GM19240 (cell line): ENCODE measurements at regions not wholly inside any gene's neighbourhood (a gene's known extent, or its start where the extent isn't known, plus 50 kb on each side); places are given as distances from the start of the nearest gene placed in this dataset.
A peak's percentile ranks its signal among the peaks of the same experiment; 100 is the strongest.

Source experiments
- DNase-seq: peaks from one replicate; pipeline ENCODE4 v3.0.0; 2011; ENCODE audit warnings: low spot score; ENCODE audit not compliant: insufficient read length

DNA sequence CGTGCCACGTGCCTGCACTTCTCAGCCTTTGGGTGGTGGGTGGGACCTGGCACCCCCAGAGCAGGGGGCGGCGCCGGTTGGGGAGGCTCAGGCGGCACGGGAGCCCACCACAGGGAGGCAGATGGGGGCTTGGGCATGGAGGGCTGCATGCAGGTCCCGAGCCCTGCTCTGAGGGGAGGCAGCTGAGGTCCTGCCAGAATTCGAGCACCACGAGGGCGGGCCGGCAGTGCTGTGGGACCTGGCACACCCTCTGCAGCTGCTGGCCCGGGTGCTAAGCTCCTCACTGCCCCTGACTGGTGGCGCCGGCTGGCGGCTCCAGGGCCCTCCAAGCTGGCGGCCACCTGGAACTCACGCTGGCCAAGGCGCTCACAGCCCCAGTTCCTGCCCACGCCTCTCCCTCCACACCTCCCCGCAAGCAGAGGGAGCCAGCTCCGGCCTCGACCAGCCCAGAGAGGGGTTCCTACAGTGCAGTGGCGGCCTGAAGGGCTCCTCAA lies 1176.8 kb upstream of the GYPC start:
- DNase-seq = no peak

GRCh38 chr2:125490308-125490707 lies 1165.7 kb upstream of the GYPC start:
- no peak for DNase-seq

- no peak for DNase-seq
These were observed 1164.3 kb upstream of the GYPC start for GRCh38 chr2:125491663-125492062.

DNA sequence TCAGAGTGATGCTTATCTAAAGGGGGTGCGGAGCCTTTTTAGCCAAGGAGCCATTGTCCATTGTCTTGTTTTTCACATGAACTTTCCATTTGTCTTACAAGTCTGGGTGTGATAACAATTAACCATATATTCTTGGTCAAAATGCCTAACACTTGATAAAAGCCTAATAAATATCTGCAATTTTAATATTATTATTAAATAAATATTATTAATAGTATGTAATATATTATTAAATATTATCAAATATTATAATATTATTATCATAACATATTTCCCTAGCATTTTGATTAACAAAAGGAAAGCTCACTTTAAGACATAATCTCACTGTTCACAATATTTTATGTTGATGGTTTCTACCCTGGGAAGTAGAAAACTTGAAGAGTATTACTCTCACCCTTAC lies 1143.6 kb upstream of the GYPC start:
- DNase-seq = no peak

GRCh38 chr2:125516496-125517109 lies 1139.4 kb upstream of the GYPC start:
- peak; percentile 1 for DNase-seq

DNA sequence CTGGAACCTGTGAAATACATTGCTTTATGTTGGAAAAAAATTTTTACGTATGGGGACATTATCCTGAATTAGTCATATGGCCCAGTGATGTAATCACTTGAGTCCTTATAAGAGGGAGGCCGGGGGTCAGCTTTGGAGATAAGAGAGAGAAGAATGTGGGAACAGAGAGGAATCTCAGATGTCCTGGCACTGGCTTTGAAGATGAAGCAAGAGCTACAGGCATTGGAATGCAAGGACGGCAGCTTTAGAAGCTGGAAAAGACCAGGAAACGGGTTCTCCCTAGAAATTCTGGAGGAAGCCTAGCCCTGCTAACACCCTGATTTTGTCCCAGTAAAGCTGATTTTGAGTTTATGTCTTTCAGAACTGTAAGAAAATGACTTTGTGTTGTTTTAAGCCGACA lies 1129.9 kb upstream of the GYPC start:
- no peak for DNase-seq

- no peak for DNase-seq
These were observed 1120.9 kb upstream of the GYPC start for GRCh38 chr2:125535089-125535488.

DNA sequence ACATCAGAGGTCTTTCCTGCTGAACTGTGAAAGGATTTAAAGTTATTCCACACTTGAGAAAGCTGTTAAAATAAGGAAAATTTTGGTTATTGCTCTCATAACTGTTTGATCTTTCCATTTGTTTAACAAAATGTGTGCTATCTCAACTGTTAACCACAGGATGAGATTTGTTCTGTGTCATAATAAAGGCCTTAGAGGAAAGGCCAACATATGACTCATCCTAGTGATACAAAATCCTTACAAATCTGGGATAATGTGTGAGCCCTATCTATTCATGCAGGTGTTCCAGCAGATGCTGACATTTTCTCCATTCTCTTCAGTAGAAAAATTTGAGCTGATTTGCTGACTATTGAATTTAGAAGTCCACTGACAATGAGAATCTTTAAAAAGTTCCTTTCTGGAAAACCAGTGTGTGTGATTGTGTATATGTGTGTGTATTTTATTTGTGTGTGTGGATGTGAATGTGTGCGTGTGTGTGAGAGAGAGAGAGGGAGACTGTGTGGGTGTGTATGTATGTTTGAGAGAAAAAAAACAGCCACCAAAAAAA lies 1111.9 kb upstream of the GYPC start:
- DNase-seq = no peak

GRCh38 chr2:125553768-125554167 lies 1102.2 kb upstream of the GYPC start:
- DNase-seq = no peak

DNA sequence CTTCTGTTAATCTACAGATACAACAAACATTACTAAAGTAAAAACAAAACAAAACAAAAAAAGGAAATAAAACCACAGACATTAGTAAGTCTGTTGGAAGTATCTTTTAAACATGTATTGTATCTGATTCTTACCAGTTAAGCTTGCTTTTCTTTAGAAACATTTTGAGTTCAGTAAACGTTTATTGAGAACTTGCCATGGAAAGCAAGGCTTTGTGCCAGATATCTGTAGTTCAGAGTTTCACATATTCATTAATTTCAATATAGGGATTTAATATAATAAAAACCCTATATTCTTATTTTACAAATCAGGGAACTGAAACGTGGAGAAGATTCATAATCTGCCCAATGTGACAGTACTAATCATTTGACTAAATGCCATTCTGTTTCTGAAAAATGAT lies 1101.0 kb upstream of the GYPC start:
- no peak for DNase-seq

- no peak for DNase-seq
These were observed 1096.8 kb upstream of the GYPC start for GRCh38 chr2:125559186-125559585.

DNA sequence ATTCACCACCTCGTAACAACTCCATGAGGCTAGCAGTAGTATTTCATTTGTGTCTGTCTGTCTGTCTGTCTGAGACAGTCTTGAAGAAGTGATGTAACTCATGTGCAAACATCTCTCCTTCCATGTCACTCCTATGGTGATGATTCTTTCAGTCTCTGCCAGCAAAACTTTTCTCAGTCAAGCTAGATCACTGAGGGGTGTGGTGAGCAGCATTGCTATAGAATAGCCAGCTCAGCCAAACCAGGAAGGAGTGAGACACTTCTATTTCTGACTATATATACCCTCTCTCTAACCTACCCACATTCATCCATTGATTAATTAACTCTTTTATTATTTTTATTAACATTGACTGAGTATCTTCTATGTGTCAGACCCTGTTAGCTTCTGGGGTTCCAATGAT lies 1095.1 kb upstream of the GYPC start:
- no peak for DNase-seq

DNA sequence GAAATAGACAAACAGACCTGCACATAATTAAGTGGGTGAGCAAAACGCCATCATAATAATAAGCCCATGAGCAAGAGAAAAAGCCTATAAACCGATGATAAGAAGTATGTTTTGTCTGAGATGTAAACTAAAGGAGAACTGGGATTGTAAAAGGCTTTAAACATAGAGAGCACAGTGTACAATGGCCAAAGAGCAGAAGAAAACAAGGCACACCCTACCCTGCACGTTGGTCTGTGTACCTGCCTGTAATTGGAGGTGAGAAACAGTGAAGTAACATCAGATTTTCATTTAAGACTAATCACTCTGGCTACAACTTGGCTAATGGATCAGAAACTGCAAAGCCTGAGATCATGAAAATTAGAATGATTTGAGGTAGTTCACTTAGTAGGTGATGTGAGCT lies 1094.7 kb upstream of the GYPC start:
- no peak for DNase-seq

DNA sequence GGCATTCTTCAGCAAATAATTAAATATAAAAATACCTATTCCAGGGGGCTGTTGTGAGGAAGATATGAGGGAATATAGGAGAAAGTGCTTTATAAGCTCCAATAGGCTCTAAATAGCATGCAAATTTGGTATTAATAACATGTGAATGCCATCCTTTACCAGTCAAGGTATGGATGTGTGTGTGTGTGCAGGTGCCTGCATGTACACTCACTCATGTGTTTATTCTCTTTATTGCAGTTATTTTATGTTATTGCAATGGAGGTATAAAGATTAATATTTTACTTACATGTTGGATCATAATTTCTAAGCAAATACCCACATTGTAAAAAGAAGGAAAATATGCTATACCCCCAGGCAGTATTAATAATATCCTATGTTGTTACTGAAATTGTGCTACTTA lies 1093.0 kb upstream of the GYPC start:
- no peak for DNase-seq

- DNase-seq = no peak
These were observed 1091.5 kb upstream of the GYPC start for GRCh38 chr2:125564471-125564870.

DNA sequence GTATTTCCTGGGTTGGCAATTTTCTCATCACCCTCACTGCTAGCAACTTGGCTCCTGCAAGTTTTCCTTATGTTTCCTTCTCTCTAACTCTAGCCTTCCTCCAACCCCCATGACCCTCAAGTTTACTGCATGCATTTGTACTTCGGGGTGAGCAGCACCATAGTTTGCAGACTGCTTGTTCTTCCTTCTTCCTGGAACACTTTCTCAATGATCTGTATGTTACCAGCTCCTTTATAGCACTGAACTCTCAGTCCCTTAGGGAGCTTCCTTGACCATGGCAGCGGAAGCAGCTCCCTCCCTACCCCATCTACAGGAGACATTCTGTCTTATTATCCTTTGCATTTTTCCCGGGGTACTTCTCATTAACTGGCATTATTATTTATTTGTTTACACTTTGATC lies 1089.5 kb upstream of the GYPC start:
- DNase-seq = no peak

DNA sequence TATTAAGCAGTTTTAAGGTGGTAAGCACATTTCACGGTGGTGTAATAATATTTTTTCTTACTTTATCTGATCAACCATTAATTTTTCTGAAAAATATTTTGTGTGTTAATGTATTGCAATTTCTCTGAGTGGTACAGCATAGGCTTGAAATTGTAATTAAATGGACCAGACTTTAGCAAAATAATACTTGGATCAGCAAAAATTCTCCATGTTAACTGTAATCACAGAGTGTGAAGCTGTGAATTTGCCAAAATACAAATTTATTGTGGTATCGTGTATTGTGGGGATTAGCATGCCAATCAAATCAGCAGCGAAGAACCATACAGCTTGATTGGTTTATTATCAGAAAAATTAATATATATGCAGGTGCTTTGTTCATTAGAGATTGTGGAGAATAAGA lies 1088.9 kb upstream of the GYPC start:
- no peak for DNase-seq

DNA sequence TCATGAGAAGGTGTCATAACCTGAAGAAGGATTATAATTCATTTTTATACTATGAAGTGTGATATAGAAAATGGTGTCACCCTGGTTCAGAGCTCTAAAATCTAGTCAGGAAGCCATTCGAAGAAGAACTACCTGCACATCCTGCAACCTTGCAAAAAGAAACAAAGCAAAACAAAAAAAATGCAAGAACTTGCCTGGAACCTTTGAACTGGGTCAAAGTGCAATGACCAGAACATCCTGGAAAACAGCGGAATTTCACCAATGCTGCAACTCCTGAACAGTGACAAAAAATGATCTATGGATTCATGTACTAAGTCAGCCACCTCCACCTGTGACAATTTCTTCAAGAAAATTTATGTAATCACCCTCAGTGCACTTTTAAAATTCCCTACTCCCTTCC lies 1083.3 kb upstream of the GYPC start:
- no peak for DNase-seq

DNA sequence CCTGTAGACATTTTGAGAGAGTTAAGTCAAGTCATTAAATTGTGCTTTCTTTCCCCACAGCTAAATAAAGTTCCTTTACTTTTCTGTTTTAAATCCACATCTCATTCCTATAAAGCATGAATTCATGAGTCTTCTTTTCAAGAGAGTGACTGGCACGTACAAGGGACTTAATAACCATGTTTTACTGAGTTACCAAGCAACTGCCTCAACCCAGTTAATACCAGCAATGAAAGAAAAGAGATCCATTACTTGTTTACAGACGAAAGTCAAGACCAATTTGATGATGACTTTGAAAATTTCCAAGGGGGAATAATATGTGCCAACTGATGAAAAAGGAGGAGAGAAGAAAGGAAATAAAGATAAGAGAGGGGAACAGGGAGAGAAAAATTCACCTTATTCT lies 1082.5 kb upstream of the GYPC start:
- no peak for DNase-seq

GRCh38 chr2:125576558-125576957 lies 1079.4 kb upstream of the GYPC start:
- DNase-seq = no peak

- DNase-seq = no peak
These were observed 1074.4 kb upstream of the GYPC start for GRCh38 chr2:125581557-125581956.

DNA sequence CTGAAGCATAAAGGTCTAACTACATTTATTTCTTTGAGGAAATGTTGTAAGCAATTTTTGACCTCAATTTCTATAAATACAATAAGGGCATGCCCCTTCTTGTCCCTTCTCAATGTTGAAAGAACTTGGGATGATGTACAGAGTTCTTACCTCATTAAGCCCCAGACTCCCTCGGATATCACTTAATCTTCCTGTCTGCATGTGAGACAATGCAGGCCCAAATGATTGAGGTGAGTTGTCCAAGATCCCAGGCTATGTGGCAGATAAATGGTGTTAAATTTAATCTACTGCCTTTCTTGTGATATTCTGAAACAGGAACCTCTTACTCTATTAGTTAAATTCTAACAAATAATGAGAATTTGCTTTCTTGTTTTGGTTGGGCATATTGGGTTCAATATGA lies 1073.4 kb upstream of the GYPC start:
- DNase-seq = no peak

- no peak for DNase-seq
These were observed 1071.2 kb upstream of the GYPC start for GRCh38 chr2:125584732-125585131.

GRCh38 chr2:125588780-125589179 lies 1067.2 kb upstream of the GYPC start:
- DNase-seq = no peak
